SU-DHL-6 (cell line): ENCODE measurements at regions not wholly inside any gene's neighbourhood (a gene's known extent, or its start where the extent isn't known, plus 50 kb on each side); places are given as distances from the start of the nearest gene placed in this dataset.

Experiments used
- CTCF ChIP-seq: fragments of 200-600 bp; sonication (generic); IDR thresholded peaks from one replicate; pipeline ENCODE4 v1.5.1; 2017; ENCODE audit warnings: antibody characterized with exemption, mild to moderate bottlenecking, low read length, moderate library complexity; ENCODE audit not compliant: insufficient read depth, poor library complexity, severe bottlenecking
- EZH2phosphoT487 ChIP-seq: fragments of 200-600 bp; sonication (generic), shearing (Covaris generic); conservative IDR thresholded peaks from 2 replicates; pipeline ENCODE4 v1.6.1; 2018; ENCODE audit warnings: mild to moderate bottlenecking, antibody characterized with exemption, low read length, moderate library complexity, mixed read lengths

GRCh38 chr2:138205281-138205680, 241.0 kb downstream of the HNMT start:
- TF ChIP-seq CTCF (no peak), EZH2phosphoT487 (no peak)
